Stimulated activated CD8-positive, alpha-beta memory T cell treated with anti-CD3 and anti-CD28 coated beads, Interleukin-7, amount 100 ng/mL, for 1 hour (primary cell): ENCODE measurements at regions not wholly inside any gene's neighbourhood (a gene's known extent, or its start where the extent isn't known, plus 50 kb on each side); places are given as distances from the start of the nearest gene placed in this dataset.

Experiments
- DNase-seq, 2 donors: peaks; one replicate each; pipeline ENCODE4 v3.0.0-alpha.2; 2020; ENCODE audit warnings: low read depth in 2 of 2

GRCh38 chr7:106419455-106420182, 134.8 kb upstream of the NAMPT start:
- no peak for DNase-seq

GRCh38 chr7:106418526-106418925, 133.7 kb upstream of the NAMPT start:
- DNase-seq: no peak

- DNase-seq: no peak
Measured at GRCh38 chr7:106418094-106418493, 133.3 kb upstream of the NAMPT start.

GRCh38 chr7:106417273-106417902, 132.6 kb upstream of the NAMPT start:
- no peak for DNase-seq

GRCh38 chr7:106416430-106416829, 131.6 kb upstream of the NAMPT start:
- no peak for DNase-seq

- no peak for DNase-seq
Measured at GRCh38 chr7:106415433-106415832, 130.7 kb upstream of the NAMPT start.

- no peak for DNase-seq
Measured at GRCh38 chr7:106413446-106413845, 128.7 kb upstream of the NAMPT start.

- DNase-seq: no peak
Measured at GRCh38 chr7:106405697-106406141, 120.9 kb upstream of the NAMPT start.

- DNase-seq: no peak
Measured at GRCh38 chr7:106402898-106403297, 118.1 kb upstream of the NAMPT start.

GRCh38 chr7:106400923-106401322, 116.1 kb upstream of the NAMPT start:
- DNase-seq: no peak

- DNase-seq: no peak
Measured at GRCh38 chr7:106398786-106399185, 114.0 kb upstream of the NAMPT start.

GRCh38 chr7:106397994-106398393, 113.2 kb upstream of the NAMPT start:
- no peak for DNase-seq

GRCh38 chr7:106394526-106394925, 109.7 kb upstream of the NAMPT start:
- DNase-seq: no peak

GRCh38 chr7:106393564-106394251, 108.9 kb upstream of the NAMPT start:
- no peak for DNase-seq

GRCh38 chr7:106392590-106392989, 107.8 kb upstream of the NAMPT start:
- no peak for DNase-seq

GRCh38 chr7:106392144-106392543, 107.4 kb upstream of the NAMPT start:
- DNase-seq: no peak

- DNase-seq: no peak
Measured at GRCh38 chr7:106386958-106387357, 102.2 kb upstream of the NAMPT start.

GRCh38 chr7:106384373-106384772, 99.6 kb upstream of the NAMPT start:
- DNase-seq: no peak

GRCh38 chr7:106382929-106383328, 98.1 kb upstream of the NAMPT start:
- DNase-seq: no peak

GRCh38 chr7:106382129-106382528, 97.3 kb upstream of the NAMPT start:
- no peak for DNase-seq

GRCh38 chr7:106381252-106381651, 96.5 kb upstream of the NAMPT start:
- no peak for DNase-seq

GRCh38 chr7:106377847-106378361, 93.1 kb upstream of the NAMPT start:
- DNase-seq: no peak
